ENCODE measurements at regions not wholly inside any gene's neighbourhood (a gene's known extent, or its start where the extent isn't known, plus 50 kb on each side); places are given as distances from the start of the nearest gene placed in this dataset.

DNA sequence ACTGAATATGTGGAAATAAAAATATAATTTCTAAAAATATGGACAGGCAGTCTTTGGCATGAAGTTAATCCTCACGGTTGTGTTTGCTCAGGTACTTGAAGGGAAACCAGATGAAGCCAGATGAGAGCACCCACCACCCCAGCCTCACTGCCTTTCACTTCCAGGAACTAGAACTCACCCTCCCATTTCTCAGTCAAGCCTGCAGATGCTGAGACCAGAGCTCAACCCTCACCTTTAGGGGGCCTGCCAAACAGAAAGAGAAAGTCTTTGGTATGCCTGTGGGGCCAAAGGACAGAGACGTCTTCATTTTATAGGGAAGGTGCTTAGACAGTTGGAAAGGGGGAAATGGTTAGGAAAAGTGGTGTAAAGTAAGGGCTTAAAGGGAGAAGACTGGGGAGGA lies 252.8 kb upstream of the PLET1 start:
- no peak for DNase-seq

DNA sequence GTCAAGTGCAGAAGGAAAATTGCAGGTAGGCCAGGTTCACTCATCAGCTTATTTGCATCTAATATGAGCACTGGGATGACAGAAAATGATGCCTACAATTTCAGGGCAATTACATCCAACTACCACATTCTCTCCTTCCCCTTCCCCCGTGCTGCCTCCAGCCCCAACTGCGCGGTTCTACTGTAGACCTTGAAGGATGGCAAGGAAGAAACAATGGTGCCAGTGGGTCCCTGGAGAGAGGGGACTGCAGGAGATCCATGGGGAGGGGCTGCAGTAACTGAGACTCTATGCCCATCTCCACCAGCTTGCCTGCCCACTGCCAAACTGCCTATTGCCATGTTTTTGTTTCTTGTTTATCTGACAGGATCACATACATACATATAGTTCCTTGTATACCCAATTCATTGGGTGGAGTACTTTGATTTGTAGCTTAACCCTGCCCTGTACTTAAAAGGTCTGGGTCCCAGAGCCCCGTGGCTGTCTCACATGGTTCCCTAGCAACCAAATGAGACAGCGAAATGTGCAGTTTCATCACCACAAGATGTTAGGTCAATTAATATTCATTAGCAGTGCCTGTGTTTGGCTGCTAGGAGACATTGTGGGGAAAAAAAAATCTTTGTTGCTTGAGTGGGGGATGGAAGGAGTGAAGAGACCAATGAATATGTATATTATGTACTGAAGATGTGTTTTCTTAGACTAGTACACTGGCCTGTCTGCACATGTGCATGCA lies 253.5 kb upstream of the PLET1 start:
- DNase-seq, result no peak

DNA sequence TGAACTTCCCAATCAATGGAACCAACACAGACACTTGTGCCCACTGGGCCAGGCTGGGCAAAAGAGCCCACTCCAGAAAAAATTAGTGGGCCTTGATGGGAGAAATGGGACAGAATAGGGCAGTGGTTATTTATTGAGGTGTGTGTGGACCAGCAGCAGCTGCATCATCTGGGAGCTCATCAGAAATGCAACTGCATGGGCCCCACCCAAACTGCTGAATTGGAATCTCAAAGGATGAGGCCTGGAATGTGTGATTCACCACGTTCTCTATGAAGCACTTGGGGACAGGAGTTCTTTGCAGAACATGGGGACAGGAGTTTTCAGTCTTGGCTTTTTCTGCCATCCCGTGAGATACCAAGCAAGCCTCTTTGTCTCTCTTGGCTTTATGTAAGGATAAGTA lies 255.6 kb upstream of the PLET1 start:
- no peak for DNase-seq

DNA sequence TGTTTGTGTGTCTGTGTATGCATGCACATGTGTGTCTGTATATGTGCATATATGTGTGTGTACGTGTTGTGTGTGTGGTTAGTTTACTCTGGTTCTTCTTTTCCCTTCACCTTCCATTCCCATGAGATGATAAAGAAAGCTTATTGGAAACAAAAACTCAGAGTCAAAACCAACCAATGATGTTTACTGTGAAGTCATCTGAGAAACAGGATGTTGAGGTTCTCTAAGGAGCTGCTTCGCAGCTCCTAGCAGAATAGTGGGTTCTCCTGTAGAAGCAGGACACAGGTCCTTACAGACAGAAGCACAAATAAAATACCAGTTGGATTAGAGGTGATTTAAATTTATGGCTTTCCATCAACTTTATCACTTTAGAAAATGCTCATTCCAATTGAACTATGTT lies 256.1 kb upstream of the PLET1 start:
- no peak for DNase-seq

DNA sequence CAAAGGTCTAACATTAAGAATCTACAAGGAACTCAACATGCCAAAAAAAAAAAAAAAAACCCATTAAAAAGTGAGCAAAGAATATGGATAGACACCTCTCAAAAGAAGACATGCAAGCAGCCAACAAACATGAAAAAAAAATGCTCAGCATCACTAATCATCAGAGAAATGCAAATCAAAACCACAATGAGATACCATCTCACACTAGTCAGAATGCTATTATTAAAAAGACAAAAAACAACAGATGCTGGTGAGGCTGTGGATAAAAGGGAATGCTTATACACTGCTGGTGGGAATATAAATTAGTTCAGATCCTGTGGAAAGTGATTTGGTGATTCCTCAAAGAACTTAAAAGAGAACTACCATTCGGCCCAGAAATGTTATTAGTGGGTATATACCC lies 257.7 kb upstream of the PLET1 start:
- no peak for DNase-seq

DNA sequence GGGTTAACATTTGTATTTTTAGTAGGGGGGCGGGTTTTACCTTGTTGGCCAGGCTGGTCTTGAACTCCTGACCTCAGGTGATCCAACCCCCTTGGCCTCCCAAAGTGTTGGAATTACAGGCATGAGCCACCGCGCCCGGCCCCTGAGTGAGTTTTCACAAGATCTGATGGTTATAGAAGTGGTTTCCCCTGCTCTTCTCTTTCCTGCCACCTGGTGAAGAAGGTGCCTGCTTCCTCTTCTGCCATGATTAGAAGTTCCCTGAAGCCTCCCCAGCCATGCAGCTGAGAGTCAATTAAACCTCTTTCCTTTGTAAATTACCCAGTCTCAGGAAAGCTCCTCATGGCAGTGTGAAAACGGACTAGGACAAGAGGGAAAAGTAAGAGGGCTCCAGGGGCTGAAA lies 259.1 kb upstream of the PLET1 start:
- DNase-seq, result no peak

GRCh38 chr11:112520354-112520753 lies 259.7 kb upstream of the PLET1 start:
- no peak for DNase-seq

DNA sequence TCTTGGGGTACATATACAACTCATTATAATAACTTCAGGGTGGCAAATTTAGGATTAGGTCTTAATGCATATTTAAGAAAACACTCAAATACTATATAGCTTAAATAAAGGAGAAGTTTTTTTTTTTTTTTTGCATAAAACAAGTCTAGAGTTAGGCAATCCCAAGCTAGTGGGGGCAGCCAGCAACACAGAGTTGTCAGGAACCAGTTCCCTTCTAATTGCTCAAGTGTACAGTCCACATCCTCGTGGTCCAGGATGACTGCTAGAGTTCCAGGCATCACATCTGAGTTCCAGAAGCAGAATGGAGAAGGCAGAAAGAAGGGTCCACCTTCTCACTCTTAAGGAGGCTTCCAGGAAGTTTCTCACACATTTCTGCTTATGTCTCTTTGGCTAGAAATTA lies 261.9 kb upstream of the PLET1 start:
- DNase-seq, result no peak

DNA sequence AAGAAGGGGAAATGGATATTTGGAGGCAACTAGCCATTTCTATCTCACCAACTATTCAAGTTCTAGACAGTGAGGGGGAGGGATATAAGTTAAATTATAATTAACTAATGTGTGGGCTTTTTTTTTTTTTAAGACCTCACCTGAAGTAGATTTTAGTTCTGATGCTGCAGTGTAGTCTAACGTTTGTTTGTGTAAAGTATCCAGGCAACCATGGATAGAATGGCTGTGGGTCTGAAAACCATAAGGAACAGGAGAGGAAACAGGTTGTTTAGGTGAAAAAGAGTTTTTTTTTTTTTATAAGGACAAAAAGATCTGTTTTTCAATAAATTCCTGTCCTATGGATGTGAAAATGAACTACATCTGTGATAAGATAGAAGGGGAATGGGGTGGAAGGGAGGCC lies 262.4 kb upstream of the PLET1 start:
- no peak for DNase-seq

DNA sequence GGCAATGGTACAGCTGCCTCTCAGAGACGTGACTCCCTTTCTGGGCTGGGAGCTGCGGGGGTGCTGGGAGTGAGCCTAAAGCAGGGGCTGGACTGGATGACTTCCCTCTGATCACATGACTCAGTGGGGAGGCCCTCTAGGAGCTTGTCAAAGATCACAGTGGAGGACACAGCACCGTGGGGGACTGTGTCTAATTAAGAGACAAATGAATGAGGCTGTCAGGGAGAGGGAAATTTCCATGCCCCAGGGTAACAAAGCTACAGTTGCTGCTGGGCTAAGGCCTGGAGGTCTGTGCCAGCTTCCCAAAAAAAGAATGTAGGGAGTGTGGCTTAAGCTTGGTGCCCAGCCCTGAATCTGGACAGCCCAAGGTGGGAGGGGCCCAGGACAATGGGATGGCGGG lies 262.8 kb upstream of the PLET1 start:
- peak in 2 of 3 donors; percentile 31 to 48 for DNase-seq

GRCh38 chr11:112523951-112524350 lies 263.3 kb upstream of the PLET1 start:
- no peak for DNase-seq

GRCh38 chr11:112524798-112525197 lies 264.1 kb upstream of the PLET1 start:
- no peak for DNase-seq

DNA sequence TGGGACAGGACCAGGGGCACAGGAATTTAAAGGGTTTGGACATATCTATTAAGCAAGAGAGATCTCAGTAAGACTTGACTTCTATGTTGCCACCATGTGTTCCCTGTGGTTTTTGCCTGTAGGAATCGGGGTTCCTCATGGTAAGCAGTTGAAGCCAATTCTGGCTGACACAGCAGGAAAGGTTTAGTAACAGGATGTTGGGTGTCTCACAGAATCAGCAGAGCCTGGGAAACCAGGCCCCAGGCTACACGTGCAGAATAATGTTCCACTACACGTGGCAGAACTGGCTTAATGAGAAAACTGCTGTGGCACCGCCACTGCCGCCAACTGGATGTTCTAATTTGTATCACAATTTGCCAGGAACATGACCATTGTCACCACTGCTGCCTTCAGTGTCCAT lies 264.6 kb upstream of the PLET1 start:
- DNase-seq, result peak in 1 of 3 donors; percentile 32

DNA sequence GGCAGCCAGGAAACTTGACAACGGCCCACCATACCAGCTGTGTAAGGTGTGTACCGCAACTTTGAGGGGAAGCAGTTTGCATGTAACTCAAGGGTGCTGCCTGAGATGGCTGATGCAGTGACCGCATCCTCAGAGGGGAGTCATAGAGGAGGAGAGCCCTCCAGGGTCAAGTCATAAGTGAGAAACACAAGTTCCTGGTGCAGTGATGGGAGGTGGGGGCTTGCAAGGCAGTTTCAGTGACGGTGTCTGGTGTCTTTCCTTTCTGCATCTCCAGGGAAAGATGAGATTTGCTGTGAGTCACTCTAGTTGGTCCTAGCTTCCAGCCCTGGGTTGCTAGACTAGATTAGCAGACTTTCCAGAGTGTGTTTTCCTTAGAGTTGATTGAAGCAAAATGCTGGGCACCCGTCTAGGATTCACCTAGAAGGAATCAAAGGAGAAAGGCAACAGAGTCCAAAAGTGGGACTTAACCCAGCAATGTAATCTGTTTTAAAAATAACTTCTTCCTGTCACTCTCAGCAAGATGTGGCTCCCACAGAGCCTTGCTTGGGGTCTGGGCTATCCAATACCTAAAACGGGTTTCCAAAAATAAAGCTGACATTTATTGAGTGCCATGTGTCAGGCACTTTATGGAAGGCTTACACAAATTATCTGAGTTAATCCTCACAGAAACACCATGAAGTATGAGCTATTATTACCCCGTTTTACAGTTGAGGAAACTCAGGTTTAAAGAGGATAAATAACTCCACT lies 265.4 kb upstream of the PLET1 start:
- DNase-seq, result no peak

- DNase-seq, result no peak
These were observed 266.2 kb upstream of the PLET1 start for GRCh38 chr11:112526699-112527416.

GRCh38 chr11:112529071-112529470 lies 268.4 kb upstream of the PLET1 start:
- DNase-seq, result no peak

GRCh38 chr11:112532506-112532905 lies 271.8 kb upstream of the PLET1 start:
- DNase-seq, result no peak

DNA sequence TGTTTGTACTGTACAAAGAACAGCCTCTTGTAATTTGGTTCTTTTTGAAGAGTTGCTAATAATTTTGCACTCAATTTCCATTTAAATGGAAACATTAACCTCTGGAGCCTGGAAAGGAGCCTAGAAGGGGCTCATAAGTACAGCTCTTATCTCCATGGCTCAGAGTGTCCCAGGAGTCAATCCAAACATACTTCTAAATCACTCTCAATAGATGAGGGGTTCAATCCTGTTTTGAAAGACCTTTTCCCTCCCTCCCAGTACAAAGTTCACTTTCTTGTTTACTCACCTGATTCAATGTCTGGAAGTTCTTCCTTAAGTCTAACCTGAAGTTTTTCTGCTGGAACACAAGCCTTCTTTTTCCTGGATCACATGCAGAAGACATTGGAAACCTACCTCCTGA lies 273.0 kb upstream of the PLET1 start:
- DNase-seq, result no peak

- DNase-seq, result no peak
These were observed 273.5 kb upstream of the PLET1 start for GRCh38 chr11:112534208-112534607.

DNA sequence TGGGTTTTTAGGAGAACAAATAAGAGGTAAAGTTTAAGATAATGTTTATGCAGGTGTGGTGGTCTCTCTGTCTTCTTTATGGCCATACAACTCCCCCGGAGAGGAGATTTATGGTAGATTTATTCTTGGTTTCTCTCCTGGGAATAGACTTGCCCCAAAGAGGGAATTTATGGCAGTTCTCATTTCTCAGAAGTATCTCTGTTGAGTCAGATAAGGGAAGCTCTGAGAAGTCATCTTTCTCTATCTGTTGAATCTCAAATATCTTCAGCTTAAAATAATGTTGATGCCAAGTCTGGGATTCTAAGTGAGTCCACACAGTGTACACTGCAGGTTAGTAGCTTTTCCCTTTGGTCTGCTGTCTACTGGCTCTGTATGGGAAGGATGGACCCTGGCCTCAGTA lies 276.4 kb upstream of the PLET1 start:
- no peak for DNase-seq

DNA sequence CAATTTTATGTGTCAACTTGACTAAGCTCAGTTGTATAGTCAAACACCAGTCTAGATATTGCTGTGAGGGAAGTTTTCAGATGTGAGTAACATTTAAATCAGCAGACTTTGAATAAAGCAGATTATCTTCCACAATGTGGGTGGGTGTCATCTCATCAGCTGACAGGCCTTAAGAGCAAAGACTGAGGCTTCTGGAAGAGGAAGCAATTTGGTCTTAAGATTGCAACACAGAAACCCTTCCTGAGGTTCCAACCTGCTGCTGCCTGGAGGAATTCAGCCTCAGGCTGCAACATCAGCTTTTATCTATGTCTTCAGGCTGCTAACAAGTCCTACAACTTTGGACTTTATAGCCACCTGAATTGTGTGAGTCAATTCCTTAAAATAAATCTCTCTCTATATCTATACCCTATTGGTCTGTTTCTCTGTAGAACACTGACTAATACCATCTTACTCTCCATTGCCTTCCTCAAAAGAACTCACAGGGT lies 277.2 kb upstream of the PLET1 start:
- no peak for DNase-seq

DNA sequence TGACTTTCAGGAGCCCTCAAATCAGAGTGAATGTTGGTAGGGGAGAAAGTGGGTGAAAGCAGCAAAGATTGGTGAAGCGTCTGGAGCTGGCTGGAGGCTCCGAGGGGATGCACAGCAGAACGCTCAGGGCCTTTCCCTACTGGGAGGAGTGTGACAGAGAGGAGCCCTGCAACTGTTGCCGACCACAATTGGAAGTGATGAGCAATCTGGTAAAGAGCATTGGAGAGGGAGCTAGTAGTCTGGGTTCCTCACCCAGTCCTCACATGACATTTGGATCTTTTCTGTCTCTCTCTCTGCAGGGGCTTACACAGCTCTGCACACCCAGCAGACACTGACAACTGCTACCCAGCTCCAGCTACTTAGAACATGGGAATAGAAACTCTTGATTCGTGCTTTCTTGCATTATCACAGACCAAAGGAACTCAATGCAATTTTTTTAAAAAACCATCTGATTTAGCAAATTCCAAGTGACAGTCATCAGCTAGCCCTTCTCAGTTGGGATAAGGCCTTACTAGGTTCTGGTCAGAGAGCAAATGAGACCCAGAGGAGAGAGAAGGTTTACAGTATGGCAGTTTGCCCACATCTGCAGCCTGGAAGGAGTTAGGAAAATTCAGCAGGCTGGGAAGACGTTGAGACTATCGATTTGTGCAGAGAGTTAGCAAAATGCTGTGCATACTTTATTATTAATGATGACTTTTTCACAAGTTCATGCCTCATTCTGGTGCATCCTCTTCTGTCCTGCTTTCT lies 278.0 kb upstream of the PLET1 start:
- DNase-seq, result peak in 2 of 3 donors; percentile 47 to 72

Data from muscle of back (tissue), 3 donors.